ENCODE measurements at regions not wholly inside any gene's neighbourhood (a gene's known extent, or its start where the extent isn't known, plus 50 kb on each side); places are given as distances from the start of the nearest gene placed in this dataset.

GRCh38 chr19:30924670-30925069 lies 424.6 kb downstream of the TSHZ3 start:
- Histone ChIP-seq H2AFZ (ENCODE audit: low read depth, low read length) (no peak overlapping the region), H3K9me2 (ENCODE audit: insufficient read depth, low read length) (no peaks in the 10 kb centered on the region), H3K79me2 (replicated peaks; ENCODE audit: insufficient read depth, low read length) (no peaks in the 10 kb centered on the region), H3K9ac (ENCODE audit: low read length) (no peak overlapping the region), H3F3A (ENCODE audit: insufficient read depth, low read length, poor library complexity, severe bottlenecking) (no peaks in the 10 kb centered on the region), H3K9me3 (ENCODE audit: low read length) (no peaks in the 10 kb centered on the region), H3K4me3 (ENCODE audit: low read length) (no peak overlapping the region), H4K20me1 (ENCODE audit: insufficient read depth) (no peaks in the 10 kb centered on the region), H3K4me2 (ENCODE audit: low read length) (no peak overlapping the region), H3K36me3 (ENCODE audit: insufficient read depth, low read length) (no peaks in the 10 kb centered on the region), H3K27ac (ENCODE audit: low read length) (no peak overlapping the region), H3K27me3 (ENCODE audit: insufficient read depth, low read depth, low read length) (no peaks in the 10 kb centered on the region)
- TF ChIP-seq REST (IDR thresholded peaks at IDR 0.05; ENCODE audit: borderline replicate concordance) = no peak
- TF ChIP-seq MXI1 (conservative IDR thresholded peaks at IDR 0.05; ENCODE audit: poor library complexity, severe bottlenecking) = no peak
- TF ChIP-seq CTCF (IDR thresholded peaks at IDR 0.05; ENCODE audit: poor library complexity, severe bottlenecking) = no peak
- TF ChIP-seq EZH2 (IDR thresholded peaks at IDR 0.05; ENCODE audit: borderline replicate concordance, insufficient read depth, low read length, poor library complexity, severe bottlenecking) = no peak
- TF ChIP-seq TAF1 (IDR thresholded peaks at IDR 0.05; ENCODE audit: low read depth) = no peak
- TF ChIP-seq POLR2AphosphoS5 (IDR thresholded peaks at IDR 0.05) = no peak
- TF ChIP-seq RAD21 (conservative IDR thresholded peaks at IDR 0.05) = no peak
- TF ChIP-seq SMC3 (conservative IDR thresholded peaks at IDR 0.05; ENCODE audit: poor library complexity) = no peak
- TF ChIP-seq EP300 (conservative IDR thresholded peaks at IDR 0.05; ENCODE audit: poor library complexity, severe bottlenecking) = no peak

- no peaks in the 10 kb centered on the region for H3K9me3 ChIP-seq (ENCODE audit: low read length)
- no peaks in the 10 kb centered on the region for H3K36me3 ChIP-seq (ENCODE audit: insufficient read depth, low read length)
- no peak overlapping the region for H3K9ac ChIP-seq (ENCODE audit: low read length)
- no peaks in the 10 kb centered on the region for H4K20me1 ChIP-seq (ENCODE audit: insufficient read depth)
- H3K27me3 ChIP-seq (ENCODE audit: insufficient read depth, low read depth, low read length) = no peaks in the 10 kb centered on the region
- H3F3A ChIP-seq (ENCODE audit: insufficient read depth, low read length, poor library complexity, severe bottlenecking) = no peaks in the 10 kb centered on the region
- H3K79me2 ChIP-seq (replicated peaks; ENCODE audit: insufficient read depth, low read length) = no peaks in the 10 kb centered on the region
- H3K4me3 ChIP-seq (ENCODE audit: low read length) = no peak overlapping the region
- no peak for TF ChIP-seq EP300 (conservative IDR thresholded peaks at IDR 0.05; ENCODE audit: poor library complexity, severe bottlenecking)
- TF ChIP-seq EZH2 (IDR thresholded peaks at IDR 0.05; ENCODE audit: borderline replicate concordance, insufficient read depth, low read length, poor library complexity, severe bottlenecking) = no peak
- TF ChIP-seq SMC3 (conservative IDR thresholded peaks at IDR 0.05; ENCODE audit: poor library complexity) = no peak
- TF ChIP-seq MXI1 (conservative IDR thresholded peaks at IDR 0.05; ENCODE audit: poor library complexity, severe bottlenecking) = no peak
- no peak for TF ChIP-seq REST (IDR thresholded peaks at IDR 0.05; ENCODE audit: borderline replicate concordance)
- no peak for TF ChIP-seq RAD21 (conservative IDR thresholded peaks at IDR 0.05)
- no peak overlapping the region for H3K4me2 ChIP-seq (ENCODE audit: low read length)
- H3K9me2 ChIP-seq (ENCODE audit: insufficient read depth, low read length) = no peaks in the 10 kb centered on the region
- H2AFZ ChIP-seq (ENCODE audit: low read depth, low read length) = no peak overlapping the region
- no peak overlapping the region for H3K27ac ChIP-seq (ENCODE audit: low read length)
These were observed 425.1 kb downstream of the TSHZ3 start for GRCh38 chr19:30924069-30924636.

Measured in neural cell (in vitro differentiated cells).